PC-9 (cell line): ENCODE measurements at regions not wholly inside any gene's neighbourhood (a gene's known extent, or its start where the extent isn't known, plus 50 kb on each side); places are given as distances from the start of the nearest gene placed in this dataset.

Experiments used
- CTCF ChIP-seq: fragments of 200-600 bp; sonication (generic); conservative IDR thresholded peaks from 2 replicates; pipeline ENCODE4 v1.6.1; 2017; ENCODE audit warnings: mixed run types, antibody characterized with exemption, mild to moderate bottlenecking, moderate library complexity
- EZH2 ChIP-seq: fragments of 200-600 bp; sonication (generic); IDR thresholded peaks from 2 replicates; pipeline ENCODE4 v1.8.0; 2017; ENCODE audit warnings: antibody characterized with exemption, low read depth

GRCh38 chr11:122186439-122187080 lies 70.5 kb upstream of the BLID start:
- no peak for TF ChIP-seq CTCF
- TF ChIP-seq EZH2, result no peak
